NCI-H226 (cell line): ENCODE measurements at regions not wholly inside any gene's neighbourhood (a gene's known extent, or its start where the extent isn't known, plus 50 kb on each side); places are given as distances from the start of the nearest gene placed in this dataset.

ENCODE experiments used
- DNase-seq: peaks from one replicate; pipeline ENCODE4 v3.0.0-alpha.2; 2015

DNA sequence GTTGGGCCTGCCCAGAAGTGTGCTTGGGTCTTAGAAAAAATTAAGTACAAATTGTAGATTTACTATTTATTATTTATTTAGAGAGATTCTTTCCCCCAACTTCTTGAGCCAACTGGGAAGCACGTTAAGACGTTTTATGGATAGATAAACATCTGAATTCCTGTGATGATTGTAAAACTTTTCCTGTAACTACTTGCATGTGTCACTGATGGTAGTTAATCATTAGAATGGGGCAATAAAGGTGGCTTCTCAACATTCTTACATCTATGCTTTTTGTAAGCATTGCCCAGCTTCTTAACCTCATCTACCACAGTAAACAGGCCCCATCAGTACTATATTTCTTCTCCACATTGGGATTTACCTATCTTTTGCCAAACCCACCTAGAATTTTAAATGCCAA lies 559.8 kb downstream of the LMO4 start:
- DNase-seq = no peak

DNA sequence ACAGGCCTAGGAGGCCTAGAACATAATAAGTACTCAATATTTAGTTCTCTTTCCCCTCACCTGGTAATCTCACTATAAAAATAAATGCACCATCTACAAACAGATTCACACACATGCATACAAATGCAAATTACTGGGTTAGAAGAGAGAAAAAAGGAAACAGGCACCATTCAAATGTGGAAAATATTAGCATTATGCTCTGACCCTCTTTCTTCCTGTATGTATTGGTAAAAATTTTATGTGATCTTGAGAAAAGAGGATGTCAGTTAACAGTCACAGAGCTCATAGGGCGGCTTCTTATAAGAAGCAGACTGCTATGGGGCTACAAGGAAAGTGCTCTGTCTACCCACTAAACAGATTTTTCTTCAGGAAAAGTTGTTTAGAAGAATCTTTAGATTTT lies 565.4 kb downstream of the LMO4 start:
- no peak for DNase-seq

- peak; percentile 31 for DNase-seq
Observed at GRCh38 chr1:87897481-87897880, 568.8 kb downstream of the LMO4 start.

GRCh38 chr1:87898431-87898830 lies 569.8 kb downstream of the LMO4 start:
- DNase-seq = no peak

DNA sequence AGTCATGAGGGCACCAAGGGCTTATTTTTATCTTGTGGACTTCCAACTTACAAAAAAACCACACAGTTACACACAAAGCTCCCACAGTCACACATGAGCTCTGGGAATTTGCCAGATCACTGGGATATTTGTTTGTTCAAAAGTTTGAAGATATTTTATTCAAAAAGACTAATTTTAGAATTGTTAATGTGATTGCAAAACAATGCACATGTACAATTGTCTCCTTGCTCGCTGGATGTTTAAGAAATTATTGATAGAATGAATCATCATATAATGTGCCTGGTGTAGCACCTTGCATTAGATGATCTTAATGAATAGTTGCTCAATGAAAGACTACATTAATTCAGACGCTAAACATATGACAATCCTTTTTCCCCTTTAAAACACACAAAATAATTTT lies 570.3 kb downstream of the LMO4 start:
- no peak for DNase-seq

- no peak for DNase-seq
Observed at GRCh38 chr1:87899746-87900145, 571.1 kb downstream of the LMO4 start.

DNA sequence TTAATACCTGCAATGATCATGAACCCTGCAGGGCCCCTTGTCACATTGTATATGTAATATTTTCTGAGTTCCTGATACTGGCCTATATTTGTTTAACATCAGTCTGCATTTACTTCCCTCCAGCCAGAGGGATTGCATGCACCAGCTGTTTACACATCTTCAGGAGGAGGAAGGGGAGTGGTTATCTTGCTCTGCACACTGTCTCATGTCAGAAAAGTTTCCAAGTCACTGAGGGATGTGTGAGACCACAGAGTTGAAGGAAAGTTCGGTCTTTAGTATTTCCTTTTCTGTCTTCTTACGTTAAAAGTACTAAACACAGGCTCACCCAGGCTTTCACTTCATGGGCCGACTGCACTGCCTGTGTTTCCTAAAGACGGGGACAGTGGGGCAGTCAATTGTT lies 574.1 kb downstream of the LMO4 start:
- no peak for DNase-seq

DNA sequence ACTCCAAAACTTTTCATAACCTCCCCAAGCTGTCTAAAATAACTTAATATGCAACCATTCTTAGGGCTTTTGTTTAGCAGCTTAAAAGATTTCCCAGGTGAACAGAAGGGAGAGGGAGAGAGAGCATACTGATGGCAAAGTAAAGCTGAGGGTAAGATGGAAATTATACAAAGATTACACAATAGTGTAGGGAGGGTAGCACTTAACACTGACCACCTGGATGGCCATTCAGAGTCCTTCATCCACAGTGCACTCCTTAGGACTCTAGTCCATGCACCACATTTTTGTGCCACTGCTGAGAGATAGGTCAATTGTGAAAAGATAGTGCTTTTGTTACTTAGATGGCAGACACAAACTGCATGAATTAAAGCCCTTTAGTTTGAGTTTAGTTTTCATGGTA lies 574.6 kb downstream of the LMO4 start:
- DNase-seq = no peak

DNA sequence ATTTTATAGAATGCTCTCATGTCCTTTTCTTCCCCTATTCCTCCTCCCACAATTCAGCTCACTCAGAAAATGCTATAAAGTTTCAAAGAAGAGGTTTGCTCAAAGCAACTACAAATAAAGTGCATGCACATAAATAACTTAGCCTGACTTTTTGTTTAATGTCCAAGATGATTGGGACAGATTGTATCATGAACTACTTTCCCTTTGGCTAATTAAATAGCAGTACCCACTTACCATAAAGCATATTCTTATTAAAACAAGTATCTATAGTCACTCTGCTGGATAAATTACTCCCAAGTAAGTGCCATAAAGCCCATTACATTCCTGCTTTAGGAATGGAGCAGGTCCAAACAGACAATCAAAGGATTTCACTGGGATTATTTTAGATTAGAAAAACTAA lies 576.0 kb downstream of the LMO4 start:
- no peak for DNase-seq

GRCh38 chr1:87905651-87906050 lies 577.0 kb downstream of the LMO4 start:
- no peak for DNase-seq

DNA sequence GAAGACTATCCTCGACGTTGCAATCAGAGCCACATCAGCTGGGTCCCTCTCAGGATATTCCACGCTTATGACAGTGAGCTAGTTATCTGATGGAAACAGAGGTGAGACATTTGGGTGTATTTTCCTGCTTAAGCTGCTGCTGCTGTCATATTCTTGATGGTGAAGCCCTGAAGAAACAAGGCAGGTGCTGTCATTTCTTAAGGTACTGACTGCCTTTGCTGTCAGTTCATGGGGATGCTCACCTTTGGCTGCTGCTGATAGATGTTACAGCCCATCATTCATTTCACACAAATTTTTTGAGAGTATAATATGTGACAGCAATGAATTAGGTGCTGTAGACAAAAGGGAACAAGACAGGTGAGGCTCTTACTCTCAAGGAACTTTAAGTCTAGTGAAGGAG lies 577.4 kb downstream of the LMO4 start:
- DNase-seq = no peak

GRCh38 chr1:87913361-87913760 lies 584.7 kb downstream of the LMO4 start:
- no peak for DNase-seq

GRCh38 chr1:87914396-87914795 lies 585.7 kb downstream of the LMO4 start:
- DNase-seq = no peak

DNA sequence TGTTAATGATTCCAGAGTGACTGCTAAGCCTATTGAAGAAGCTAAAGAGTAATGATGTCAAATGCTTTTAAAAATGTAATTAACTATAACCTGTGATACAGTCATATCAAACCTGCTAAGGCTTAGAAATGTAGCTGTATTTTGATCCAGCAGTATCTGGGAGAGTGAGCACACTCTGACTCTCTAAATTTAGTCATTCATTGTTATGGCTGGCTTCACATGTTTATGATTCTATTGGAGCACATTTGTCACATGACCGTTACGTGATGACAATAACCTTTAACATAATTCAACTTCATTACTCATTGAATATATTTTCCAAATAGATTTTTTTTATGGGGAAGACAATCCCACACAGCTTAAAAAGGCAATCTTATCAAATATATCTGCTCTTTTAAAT lies 587.1 kb downstream of the LMO4 start:
- DNase-seq = no peak

DNA sequence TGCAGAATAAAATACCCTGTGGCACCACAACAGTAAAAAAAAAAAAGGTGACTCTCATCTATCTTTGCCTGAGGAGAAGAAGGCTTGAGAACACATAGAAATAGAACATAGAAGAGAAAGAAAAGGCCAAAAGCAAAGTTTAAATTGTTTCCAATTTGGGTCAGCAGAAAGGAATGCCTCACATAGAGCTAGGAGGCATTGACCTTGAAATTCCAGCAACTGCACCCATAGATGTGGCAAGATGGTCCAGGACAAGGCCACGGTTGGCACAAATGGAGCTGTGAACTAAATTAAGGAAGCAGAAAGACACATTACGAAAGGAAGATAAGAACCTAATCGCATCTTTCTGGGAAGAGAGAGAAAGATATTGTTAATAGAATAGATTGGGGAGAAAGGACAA lies 588.3 kb downstream of the LMO4 start:
- DNase-seq = peak; percentile 59

- DNase-seq = no peak
Observed at GRCh38 chr1:87918398-87918797, 589.7 kb downstream of the LMO4 start.

GRCh38 chr1:87922885-87923284 lies 594.2 kb downstream of the LMO4 start:
- DNase-seq = no peak

DNA sequence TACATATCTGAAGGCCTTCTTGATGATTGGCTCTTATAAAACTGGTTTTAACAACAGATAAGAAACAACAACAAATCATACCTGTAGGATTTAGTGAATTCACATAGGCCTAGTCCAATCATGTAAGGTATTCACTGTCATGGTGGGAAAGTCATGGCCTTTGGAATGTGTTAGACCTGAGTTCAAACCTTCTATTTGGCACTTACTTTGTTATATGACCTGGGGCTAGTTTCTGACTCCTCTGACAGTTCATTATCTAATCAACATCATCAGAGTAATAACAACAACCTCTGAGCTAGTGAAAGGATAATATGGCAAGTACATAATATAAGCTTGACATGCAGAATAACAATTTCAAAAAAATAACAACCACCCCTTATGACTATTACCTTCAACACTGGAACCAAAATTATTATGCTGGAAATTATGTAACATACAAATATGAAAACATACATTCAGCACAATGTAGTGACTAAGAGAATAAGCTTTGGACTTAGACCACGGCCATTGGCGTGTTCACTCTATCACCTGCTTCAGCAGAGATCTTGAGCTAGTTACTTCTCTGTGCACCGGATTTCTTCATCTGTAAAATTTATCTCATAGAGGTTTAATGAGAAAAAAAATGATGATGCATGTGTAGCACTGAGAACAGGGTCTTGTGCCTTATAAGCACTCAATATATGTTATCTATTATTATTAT lies 597.6 kb downstream of the LMO4 start:
- DNase-seq = peak; percentile 56

GRCh38 chr1:87926921-87927320 lies 598.2 kb downstream of the LMO4 start:
- no peak for DNase-seq

DNA sequence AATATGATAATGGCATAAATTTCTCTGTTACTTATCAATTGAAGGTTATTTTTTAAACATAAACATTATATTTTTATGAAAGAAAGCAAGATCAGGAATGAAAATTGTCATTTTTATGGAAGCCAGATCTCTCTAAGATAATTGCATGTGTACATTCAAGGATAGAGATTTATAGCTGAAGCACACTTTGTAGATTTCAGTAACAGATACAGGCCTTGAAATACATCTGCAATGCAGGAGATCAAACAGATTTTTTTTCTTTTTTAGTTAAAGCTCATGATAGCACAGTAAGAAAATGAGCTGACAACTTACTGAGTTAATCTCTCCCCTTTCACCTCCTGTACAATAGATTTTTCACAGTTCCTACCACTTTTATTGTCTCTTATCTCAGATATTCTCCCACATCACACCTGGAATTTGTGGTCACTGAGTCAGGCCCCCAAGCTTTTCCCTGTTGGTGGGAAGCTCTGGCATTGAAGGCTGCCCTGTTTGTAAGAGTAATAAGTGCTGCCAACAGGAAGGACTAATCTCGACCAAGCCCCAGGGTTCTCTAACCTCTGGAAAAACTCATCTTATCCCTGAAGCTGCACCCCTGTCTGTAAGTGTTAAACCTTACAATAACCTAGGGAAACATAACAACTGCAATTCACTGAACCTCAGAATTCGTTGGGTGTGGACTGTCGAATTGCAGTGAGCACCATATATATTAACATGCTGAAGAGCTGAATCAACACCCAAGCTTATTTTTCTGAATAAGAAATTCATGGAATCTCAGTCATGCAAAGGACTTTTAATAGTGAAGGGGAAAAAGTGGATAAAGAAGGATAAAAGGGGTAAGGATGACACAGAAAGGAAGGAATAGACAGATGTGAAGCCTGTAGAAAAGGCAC lies 599.0 kb downstream of the LMO4 start:
- DNase-seq = peak; percentile 94

DNA sequence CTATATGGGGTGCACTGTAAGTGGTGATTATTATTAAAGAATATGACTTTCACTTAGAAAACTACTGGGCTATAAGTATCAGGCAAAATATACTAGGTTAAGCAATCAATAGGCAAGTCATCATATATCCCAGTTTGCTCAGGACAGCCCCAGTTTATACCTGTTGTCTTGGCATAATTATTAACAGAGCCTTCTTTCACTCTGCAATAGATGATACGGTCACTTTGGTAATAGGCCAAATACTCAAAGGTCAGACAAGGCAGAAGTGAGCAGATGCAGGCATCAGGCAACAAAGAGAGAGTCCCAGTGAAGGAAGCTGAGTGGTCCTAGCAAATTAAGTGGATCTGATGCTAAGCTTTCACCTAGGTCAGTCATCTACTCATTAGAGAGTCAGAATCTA lies 599.9 kb downstream of the LMO4 start:
- no peak for DNase-seq

DNA sequence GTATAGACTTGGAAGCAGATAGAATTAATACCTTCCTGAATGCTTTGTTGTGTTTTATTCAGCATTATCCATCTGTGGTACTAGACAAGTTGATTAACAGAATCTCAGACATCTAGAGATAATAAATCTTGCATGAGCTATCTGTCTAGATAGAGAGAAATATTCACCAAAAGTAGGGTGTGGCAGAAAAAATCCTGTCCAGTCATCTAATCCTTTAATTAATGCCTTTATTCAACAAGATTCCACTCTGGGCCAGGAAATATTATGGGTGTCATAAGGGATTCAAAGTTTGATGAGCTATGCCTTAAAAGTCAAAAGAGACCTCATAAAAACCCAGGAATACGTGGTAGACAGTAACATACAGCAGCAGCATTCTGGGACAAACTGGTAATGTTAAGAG lies 601.2 kb downstream of the LMO4 start:
- DNase-seq = no peak

DNA sequence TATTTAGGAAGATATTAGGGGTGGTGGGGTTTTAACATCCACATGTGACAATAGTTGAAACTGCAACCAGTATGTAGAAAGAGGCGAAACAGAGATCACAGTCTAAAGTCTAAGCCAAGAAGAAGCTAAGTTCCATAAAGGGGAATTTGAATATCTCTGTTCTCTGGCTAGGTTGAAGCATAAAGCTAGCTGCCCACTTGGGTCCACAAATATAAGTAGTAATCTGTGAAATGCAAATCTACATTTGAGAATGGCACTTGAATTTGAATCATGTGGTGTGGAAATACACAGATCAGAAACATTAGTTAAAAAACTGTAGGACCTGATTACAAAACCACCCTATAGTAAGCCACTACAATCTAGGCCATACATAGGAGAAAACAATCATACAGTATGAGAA lies 602.1 kb downstream of the LMO4 start:
- no peak for DNase-seq

GRCh38 chr1:87933171-87933570 lies 604.5 kb downstream of the LMO4 start:
- no peak for DNase-seq

DNA sequence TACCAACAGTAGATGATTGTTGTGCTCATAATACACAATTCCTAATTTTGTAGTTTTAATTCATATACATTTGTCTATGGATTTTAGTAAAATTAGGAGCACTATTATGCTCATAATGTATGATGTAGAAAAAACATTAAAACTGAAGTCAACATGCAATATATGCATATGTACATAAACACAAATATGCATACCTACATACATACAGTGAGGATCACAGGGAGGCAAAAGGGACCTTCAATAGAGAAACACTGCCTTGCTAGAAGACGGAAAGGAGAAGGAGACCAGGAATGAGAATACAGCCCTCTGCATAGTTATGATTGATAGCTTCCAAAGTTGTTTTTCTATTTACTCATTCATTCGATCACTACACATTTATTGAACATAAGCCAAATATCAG lies 606.5 kb downstream of the LMO4 start:
- DNase-seq = no peak
